BE2C (cell line): ENCODE measurements at regions not wholly inside any gene's neighbourhood (a gene's known extent, or its start where the extent isn't known, plus 50 kb on each side); places are given as distances from the start of the nearest gene placed in this dataset.

Experiments used
- DNase-seq: peaks from one replicate; pipeline ENCODE4 v3.0.0-alpha.2; 2020
- H3K27me3 ChIP-seq: fragments of 250-450 bp; sonication (Bioruptor Pico); 2 replicates; pipeline ENCODE4 v1.5.1; 2020; ENCODE audit warnings: mild to moderate bottlenecking
- H3K36me3 ChIP-seq: fragments of 250-450 bp; sonication (Bioruptor Pico); 2 replicates; pipeline ENCODE4 v1.5.1; 2020; ENCODE audit warnings: mild to moderate bottlenecking
- H3K4me1 ChIP-seq: fragments of 250-450 bp; sonication (Bioruptor Pico); 2 replicates; pipeline ENCODE4 v1.5.1; 2020
- H3K4me3 ChIP-seq: 2 replicates; pipeline ENCODE4 v1.5.1; 2011; ENCODE audit warnings: low read depth, low read length
- H3K9me3 ChIP-seq: fragments of 250-450 bp; sonication (Bioruptor Pico); 2 replicates; pipeline ENCODE4 v1.5.1; 2020
- CTCF ChIP-seq: IDR thresholded peaks from 2 replicates; pipeline ENCODE4 v1.5.1; 2012; ENCODE audit warnings: mild to moderate bottlenecking, low read depth, low read length

GRCh38 chr18:70446063-70446462 lies 157.2 kb downstream of the SOCS6 start:
- Histone ChIP-seq H3K9me3 (no peaks in the 10 kb centered on the region), H3K27me3 (no peaks in the 10 kb centered on the region), H3K36me3 (no peaks in the 10 kb centered on the region), H3K4me1 (no peaks in the 10 kb centered on the region), H3K4me3 (no peak overlapping the region)
- no peak for DNase-seq
- TF ChIP-seq CTCF = no peak

- H3K4me1 ChIP-seq = no peaks in the 10 kb centered on the region
- no peak overlapping the region for H3K4me3 ChIP-seq
Measured at GRCh38 chr18:70442933-70443332, 154.1 kb downstream of the SOCS6 start.

GRCh38 chr18:70432804-70433400 lies 144.1 kb downstream of the SOCS6 start:
- H3K4me1 ChIP-seq = no peaks in the 10 kb centered on the region
- no peak for DNase-seq
- no peaks in the 10 kb centered on the region for H3K9me3 ChIP-seq

More at GRCh38 chr18:70442933-70443332, 154.1 kb downstream of the SOCS6 start:
- no peak for TF ChIP-seq CTCF
- DNase-seq = no peak
- no peaks in the 10 kb centered on the region for H3K27me3 ChIP-seq
- H3K36me3 ChIP-seq = no peaks in the 10 kb centered on the region
- H3K9me3 ChIP-seq = no peaks in the 10 kb centered on the region

GRCh38 chr18:70431203-70431624 lies 142.4 kb downstream of the SOCS6 start:
- H3K27me3 ChIP-seq = no peaks in the 10 kb centered on the region
- no peaks in the 10 kb centered on the region for H3K9me3 ChIP-seq
- DNase-seq = no peak
- TF ChIP-seq CTCF = no peak
- H3K4me1 ChIP-seq = no peaks in the 10 kb centered on the region
- no peaks in the 10 kb centered on the region for H3K36me3 ChIP-seq
- H3K4me3 ChIP-seq = no peak overlapping the region

More at GRCh38 chr18:70432804-70433400, 144.1 kb downstream of the SOCS6 start:
- Histone ChIP-seq H3K4me3 (no peak overlapping the region), H3K36me3 (no peaks in the 10 kb centered on the region), H3K27me3 (no peaks in the 10 kb centered on the region)
- no peak for TF ChIP-seq CTCF

GRCh38 chr18:70430501-70431173 lies 141.8 kb downstream of the SOCS6 start:
- H3K9me3 ChIP-seq = no peaks in the 10 kb centered on the region
- TF ChIP-seq CTCF = no peak
- no peaks in the 10 kb centered on the region for H3K27me3 ChIP-seq
- H3K36me3 ChIP-seq = no peaks in the 10 kb centered on the region
- no peak for DNase-seq
- H3K4me1 ChIP-seq = no peaks in the 10 kb centered on the region
- no peak overlapping the region for H3K4me3 ChIP-seq

GRCh38 chr18:70429847-70430500 lies 141.1 kb downstream of the SOCS6 start:
- Histone ChIP-seq H3K27me3 (no peaks in the 10 kb centered on the region), H3K4me1 (no peaks in the 10 kb centered on the region), H3K9me3 (no peaks in the 10 kb centered on the region), H3K4me3 (no peak overlapping the region), H3K36me3 (no peaks in the 10 kb centered on the region)
- TF ChIP-seq CTCF = no peak
- DNase-seq = no peak
